Transverse colon (tissue), 4 donors: ENCODE measurements at regions not wholly inside any gene's neighbourhood (a gene's known extent, or its start where the extent isn't known, plus 50 kb on each side); places are given as distances from the start of the nearest gene placed in this dataset.

Source experiments
- DNase-seq: peaks from one replicate; pipeline ENCODE4 v3.0.0-alpha.2; 2019
- H3K27ac ChIP-seq, 4 donors: fragments of 200-600 bp; sonication (generic); 2 replicates each; pipeline ENCODE4 v1.5.1; 2016 to 2018; ENCODE audit warnings: inconsistent platforms in 4 of 4
- H3K27me3 ChIP-seq: fragments of 200-600 bp; sonication (generic); 2 replicates; pipeline ENCODE4 v1.5.1; 2017; ENCODE audit warnings: inconsistent platforms
- H3K36me3 ChIP-seq, 4 donors: fragments of 200-600 bp; sonication (generic); 2 replicates each; pipeline ENCODE4 v1.5.1; 2017 to 2019; ENCODE audit warnings: inconsistent platforms in 4 of 4
- H3K4me1 ChIP-seq, 4 donors: fragments of 200-600 bp; sonication (generic); 2 replicates each; pipeline ENCODE4 v1.5.1; 2017 to 2020; ENCODE audit warnings: inconsistent platforms in 4 of 4
- H3K4me3 ChIP-seq, 4 donors: fragments of 200-600 bp; sonication (generic); 1 replicate in 1 of 4; 2 replicates in 3 of 4; pipeline versions ENCODE4 v1.5.1 to v1.6.1; 2017 to 2019; ENCODE audit warnings: inconsistent platforms in 4 of 4
- H3K9me3 ChIP-seq, 2 donors: fragments of 200-600 bp; sonication (generic); 2 replicates each; pipeline ENCODE4 v1.5.1; 2017 to 2019; ENCODE audit warnings: inconsistent platforms in 2 of 2
- EP300 ChIP-seq: sonication (generic); formaldehyde crosslinking; IDR thresholded peaks from one replicate; pipeline ENCODE4 v1.6.1; 2017; ENCODE audit warnings: antibody characterized with exemption, low read depth
- POLR2A ChIP-seq: fragments of 450-650 bp; IDR thresholded peaks from one replicate; pipeline ENCODE4 v1.6.1; 2016; ENCODE audit warnings: antibody characterized with exemption, mild to moderate bottlenecking, moderate library complexity
- POLR2AphosphoS5 ChIP-seq, 3 donors: sonication (generic); formaldehyde crosslinking; IDR thresholded peaks; one replicate each; pipeline ENCODE4 v1.6.1; 2016; ENCODE audit warnings: antibody characterized with exemption in 3 of 3
- WGBS, 2 donors: methylation state at CpG; one replicate each; pipeline ENCODE4 v1.1.5; 2018; ENCODE audit warnings: low coverage in 1 of 2; 5-methylcytosine and 5-hydroxymethylcytosine counted together
- in situ Hi-C, 4 donors: fragments of 200-750 bp; cut with MboI; loops; one replicate each; pipeline versions ENCODE4 v1.15.0 to v1.15.1; 2017; ENCODE audit warnings: low sequenced_read_pairs in 3 of 4, low pct_ligation_motif_present in 1 of 4, low pct_unique_long_range_greater_than_20kb in 1 of 4
- intact Hi-C: fragments of 100-400 bp; cut with DNase I; formaldehyde crosslinking; loops from one replicate; pipeline ENCODE4 v1.15.1; 2023; ENCODE audit warnings: low total_unique reads
- TF ChIP-seq, protein P1 (sequence below), 5 experiments: fragments of 200-600 bp in 3 of 5; fragments of 450-650 bp in 2 of 5; sonication (generic) in 3 of 5; IDR thresholded peaks; 1 replicate in 2 of 5; 2 replicates in 3 of 5; pipeline ENCODE4 v1.5.1; 2016 to 2017; ENCODE audit warnings: antibody characterized with exemption in 5 of 5, inconsistent platforms in 3 of 5, mild to moderate bottlenecking in 2 of 5, moderate library complexity in 1 of 5

DNA sequence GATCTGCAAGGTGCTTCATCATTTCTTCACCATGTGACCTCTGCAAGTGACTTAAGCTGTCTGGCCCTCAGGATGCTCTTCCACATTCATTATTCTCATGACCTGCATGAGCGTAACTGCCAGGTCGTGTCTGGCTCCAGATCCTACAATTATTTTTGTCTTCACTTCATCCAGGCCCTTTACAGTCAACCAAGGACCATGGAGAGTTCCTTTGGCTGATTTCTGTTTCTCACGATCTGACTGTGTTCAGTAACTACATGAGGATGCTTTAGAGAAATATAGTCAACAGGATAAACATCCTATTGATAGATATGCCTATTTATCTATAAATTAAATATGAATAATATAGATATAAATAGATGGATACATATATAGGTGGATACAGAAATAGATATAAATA, 1251.6 kb downstream of the NLGN4Y start:
- in situ Hi-C loops (no loop called here), intact Hi-C loops (no loop called here)
- no peaks in the 10 kb centered on the region for H3K9me3 ChIP-seq
- H3K4me1 ChIP-seq: no peaks in the 10 kb centered on the region
- 83% methylated on average over 2 of the region's 3 CpGs; no CpG with 5 or more reads in 1 of the 2 donors for WGBS, 2 donors
- H3K36me3 ChIP-seq: no peaks in the 10 kb centered on the region
- no peak overlapping the region for H3K4me3 ChIP-seq
- no peak overlapping the region for H3K27ac ChIP-seq
- H3K27me3 ChIP-seq: no peaks in the 10 kb centered on the region
- DNase-seq: no peak
- TF ChIP-seq, protein P1, sequence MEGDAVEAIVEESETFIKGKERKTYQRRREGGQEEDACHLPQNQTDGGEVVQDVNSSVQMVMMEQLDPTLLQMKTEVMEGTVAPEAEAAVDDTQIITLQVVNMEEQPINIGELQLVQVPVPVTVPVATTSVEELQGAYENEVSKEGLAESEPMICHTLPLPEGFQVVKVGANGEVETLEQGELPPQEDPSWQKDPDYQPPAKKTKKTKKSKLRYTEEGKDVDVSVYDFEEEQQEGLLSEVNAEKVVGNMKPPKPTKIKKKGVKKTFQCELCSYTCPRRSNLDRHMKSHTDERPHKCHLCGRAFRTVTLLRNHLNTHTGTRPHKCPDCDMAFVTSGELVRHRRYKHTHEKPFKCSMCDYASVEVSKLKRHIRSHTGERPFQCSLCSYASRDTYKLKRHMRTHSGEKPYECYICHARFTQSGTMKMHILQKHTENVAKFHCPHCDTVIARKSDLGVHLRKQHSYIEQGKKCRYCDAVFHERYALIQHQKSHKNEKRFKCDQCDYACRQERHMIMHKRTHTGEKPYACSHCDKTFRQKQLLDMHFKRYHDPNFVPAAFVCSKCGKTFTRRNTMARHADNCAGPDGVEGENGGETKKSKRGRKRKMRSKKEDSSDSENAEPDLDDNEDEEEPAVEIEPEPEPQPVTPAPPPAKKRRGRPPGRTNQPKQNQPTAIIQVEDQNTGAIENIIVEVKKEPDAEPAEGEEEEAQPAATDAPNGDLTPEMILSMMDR (IDR thresholded peaks at IDR 0.05): no peak
- no peak for TF ChIP-seq POLR2AphosphoS5 (IDR thresholded peaks at IDR 0.05)

- no peaks in the 10 kb centered on the region for H3K27me3 ChIP-seq
- H3K36me3 ChIP-seq: no peaks in the 10 kb centered on the region
- in situ Hi-C loops (no loop called here), intact Hi-C loops (no loop called here)
- no peak overlapping the region for H3K27ac ChIP-seq
- H3K9me3 ChIP-seq: no peaks in the 10 kb centered on the region
- no peak for DNase-seq
- no peak for TF ChIP-seq EP300
- no peak for TF ChIP-seq POLR2A
- TF ChIP-seq POLR2AphosphoS5 (IDR thresholded peaks at IDR 0.05): no peak
- TF ChIP-seq, protein P1 (IDR thresholded peaks at IDR 0.05): no peak
- no peak overlapping the region for H3K4me3 ChIP-seq
- no peaks in the 10 kb centered on the region for H3K4me1 ChIP-seq
These were observed 1255.6 kb downstream of the NLGN4Y start for GRCh38 chrY:15779891-15780290.

DNA sequence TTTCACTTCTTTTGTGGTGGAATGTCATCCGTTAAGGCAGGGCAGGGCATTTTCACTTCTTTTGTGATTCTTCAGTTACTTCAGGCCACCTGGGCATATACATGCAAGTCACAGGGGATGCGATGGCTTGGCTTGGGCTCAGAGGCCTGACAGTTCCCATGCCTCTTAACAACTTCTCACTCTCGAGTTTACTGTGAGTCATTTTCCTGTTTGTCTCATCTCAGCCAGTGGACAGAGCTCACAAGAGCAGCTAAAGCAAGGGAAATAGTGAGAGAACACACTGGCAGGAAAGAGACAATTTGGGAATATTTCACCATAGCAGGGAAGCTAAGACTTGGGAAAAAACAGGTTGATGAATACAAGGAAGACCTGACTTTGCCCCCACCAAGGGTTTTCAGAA, 1275.7 kb downstream of the NLGN4Y start:
- no peak for DNase-seq
- H3K27ac ChIP-seq: no peak overlapping the region
- H3K4me3 ChIP-seq: no peak overlapping the region
- intact Hi-C loops: no loop called here
- H3K27me3 ChIP-seq: no peaks in the 10 kb centered on the region
- no peaks in the 10 kb centered on the region for H3K4me1 ChIP-seq
- H3K9me3 ChIP-seq: no peaks in the 10 kb centered on the region
- no peaks in the 10 kb centered on the region for H3K36me3 ChIP-seq
- WGBS, 2 donors: 0% methylated on average over 1 of the region's 3 CpGs; no CpG with 5 or more reads in 1 of the 2 donors
- TF ChIP-seq POLR2A (no peak), EP300 (no peak), POLR2AphosphoS5 (IDR thresholded peaks at IDR 0.05) (no peak)
- TF ChIP-seq, protein P1 (IDR thresholded peaks at IDR 0.05): no peak
- in situ Hi-C loops: no loop called here

GRCh38 chrY:15805985-15806384, 1281.7 kb downstream of the NLGN4Y start:
- Histone ChIP-seq H3K27ac (no peak overlapping the region), H3K4me3 (no peak overlapping the region), H3K36me3 (no peaks in the 10 kb centered on the region), H3K4me1 (no peaks in the 10 kb centered on the region), H3K9me3 (no peaks in the 10 kb centered on the region), H3K27me3 (no peaks in the 10 kb centered on the region)
- in situ Hi-C loops (no loop called here), intact Hi-C loops (no loop called here)
- DNase-seq: no peak
- TF ChIP-seq POLR2A: no peak
- TF ChIP-seq POLR2AphosphoS5 (IDR thresholded peaks at IDR 0.05): no peak
- TF ChIP-seq, protein P1 (IDR thresholded peaks at IDR 0.05): no peak
- no peak for TF ChIP-seq EP300
